NB4 (cell line): ENCODE measurements at regions not wholly inside any gene's neighbourhood (a gene's known extent, or its start where the extent isn't known, plus 50 kb on each side); places are given as distances from the start of the nearest gene placed in this dataset.

ENCODE experiments used
- DNase-seq: peaks from one replicate; pipeline ENCODE4 v3.0.0; 2010; ENCODE audit warnings: low read depth
- H3K4me3 ChIP-seq: one replicate; pipeline ENCODE4 v1.5.1; 2011; ENCODE audit warnings: mild to moderate bottlenecking, low read depth, low read length, moderate library complexity
- CTCF ChIP-seq: IDR thresholded peaks from one replicate; pipeline ENCODE4 v1.5.1; 2012; ENCODE audit warnings: low read depth, low read length
- MAX ChIP-seq: IDR thresholded peaks from 2 replicates; pipeline ENCODE4 v1.6.1; 2011; ENCODE audit warnings: low read depth, low read length
- MYC ChIP-seq: IDR thresholded peaks from 2 replicates; pipeline ENCODE4 v1.6.1; 2011; ENCODE audit warnings: low read depth, low read length
- POLR2A ChIP-seq: IDR thresholded peaks from 2 replicates; pipeline ENCODE4 v1.6.1; 2011; ENCODE audit warnings: mild to moderate bottlenecking; ENCODE audit not compliant: insufficient read length; ENCODE audit errors: extremely low read depth

GRCh38 chr11:133687781-133688180, 155.5 kb upstream of the OPCML start:
- no peak overlapping the region for H3K4me3 ChIP-seq
- no peak for DNase-seq
- no peak for TF ChIP-seq CTCF

DNA sequence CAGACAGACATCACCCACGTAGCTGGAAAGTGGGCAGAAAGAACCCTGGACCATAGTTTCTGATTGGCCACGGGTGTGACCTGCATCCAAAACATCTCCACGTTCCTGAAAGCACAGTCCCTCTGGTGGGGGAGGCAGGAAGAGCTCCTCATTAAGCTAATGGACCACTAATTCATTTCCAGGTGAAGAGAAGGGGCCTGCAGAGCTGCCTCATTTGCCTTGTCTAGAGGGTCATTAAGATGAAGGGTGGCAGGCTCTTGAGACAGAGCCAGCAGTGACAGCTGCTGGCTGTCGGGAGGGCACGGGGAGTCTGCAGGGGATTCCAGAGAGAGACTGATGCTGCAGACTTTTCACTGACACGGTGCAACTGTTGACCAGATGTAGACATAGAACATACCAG, 149.6 kb upstream of the OPCML start:
- TF ChIP-seq POLR2A, result no peak
- TF ChIP-seq MAX, result no peak
- no peak for TF ChIP-seq MYC
- no peak for TF ChIP-seq CTCF
- no peak for DNase-seq
- no peak overlapping the region for H3K4me3 ChIP-seq

- no peak for TF ChIP-seq MYC
- TF ChIP-seq CTCF, result no peak
- TF ChIP-seq POLR2A, result no peak
- no peak for TF ChIP-seq MAX
- no peak for DNase-seq
- no peak overlapping the region for H3K4me3 ChIP-seq
These were observed 147.6 kb upstream of the OPCML start for GRCh38 chr11:133679896-133680295.

- DNase-seq, result no peak
- no peak overlapping the region for H3K4me3 ChIP-seq
- TF ChIP-seq MYC (no peak), CTCF (no peak), POLR2A (no peak), MAX (no peak)
These were observed 145.9 kb upstream of the OPCML start for GRCh38 chr11:133678191-133678590.

- TF ChIP-seq MAX, result no peak
- no peak for TF ChIP-seq MYC
- DNase-seq, result no peak
- H3K4me3 ChIP-seq, result no peak overlapping the region
These were observed 145.1 kb upstream of the OPCML start for GRCh38 chr11:133677387-133677786.

GRCh38 chr11:133676265-133676664, 144.0 kb upstream of the OPCML start:
- TF ChIP-seq MYC (no peak), CTCF (no peak), MAX (no peak), POLR2A (no peak)
- DNase-seq, result no peak
- H3K4me3 ChIP-seq, result no peak overlapping the region
